Ascending aorta (tissue), 2 donors: ENCODE measurements at regions not wholly inside any gene's neighbourhood (a gene's known extent, or its start where the extent isn't known, plus 50 kb on each side); places are given as distances from the start of the nearest gene placed in this dataset.

Experiments
- DNase-seq, 2 donors: peaks; one replicate each; pipeline ENCODE4 v3.0.0-alpha.2; 2019; ENCODE audit warnings: low spot score in 2 of 2
- H3K27ac ChIP-seq, 2 donors: fragments of 200-600 bp; sonication (generic); one replicate each; pipeline ENCODE4 v1.5.1; 2016 to 2017; ENCODE audit warnings: mild to moderate bottlenecking in 1 of 2
- H3K27me3 ChIP-seq: fragments of 200-600 bp; sonication (generic); one replicate; pipeline ENCODE4 v1.5.1; 2017
- H3K36me3 ChIP-seq, 2 donors: fragments of 200-600 bp; sonication (generic); one replicate each; pipeline ENCODE4 v1.5.1; 2016
- H3K4me1 ChIP-seq, 2 donors: fragments of 200-600 bp; sonication (generic); one replicate each; pipeline ENCODE4 v1.5.1; 2016 to 2017; ENCODE audit warnings: mild to moderate bottlenecking in 1 of 2
- H3K4me3 ChIP-seq, 2 donors: fragments of 200-600 bp; sonication (generic); one replicate each; pipeline ENCODE4 v1.5.1; 2016 to 2017; ENCODE audit warnings: mild to moderate bottlenecking in 1 of 2
- H3K9me3 ChIP-seq, 2 donors: fragments of 200-600 bp; sonication (generic); one replicate each; pipeline ENCODE4 v1.5.1; 2016
- intact Hi-C: fragments of 100-400 bp; cut with DNase I; formaldehyde crosslinking; loops from one replicate; pipeline ENCODE4 v1.15.1; 2023
- TF ChIP-seq, protein P1 (sequence below), 3 experiments: fragments of 200-600 bp in 2 of 3; fragments of 450-650 bp in 1 of 3; sonication (generic) in 2 of 3; IDR thresholded peaks; one replicate each; pipeline ENCODE4 v1.5.1; 2016 to 2019; ENCODE audit warnings: antibody characterized with exemption in 3 of 3, mild to moderate bottlenecking in 1 of 3, moderate library complexity in 1 of 3

DNA sequence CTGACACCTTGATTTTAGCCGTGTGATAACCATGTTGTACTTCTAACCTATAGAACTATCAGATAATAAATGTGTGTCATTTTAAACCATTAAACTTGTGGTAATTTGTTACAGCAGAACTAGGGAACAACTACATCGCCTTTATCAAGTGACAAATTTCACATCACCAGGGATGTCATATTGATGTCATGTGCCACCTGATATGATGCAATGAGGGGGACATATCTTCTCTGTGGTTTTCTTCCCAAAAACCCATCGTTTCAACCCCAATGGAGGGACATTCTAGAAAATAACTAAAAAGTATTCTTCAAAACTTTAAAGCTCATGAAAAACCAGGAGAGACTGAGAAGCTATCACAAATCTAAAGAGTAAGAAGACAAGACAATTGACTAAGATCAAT is 212.2 kb downstream of the ETV1 start:
- intact Hi-C loops = no loop called here
- Histone ChIP-seq H3K27ac (no peak overlapping the region), H3K4me1 (no peaks in the 10 kb centered on the region), H3K36me3 (no peaks in the 10 kb centered on the region), H3K9me3 (no peaks in the 10 kb centered on the region), H3K27me3 (no peaks in the 10 kb centered on the region), H3K4me3 (no peak overlapping the region)
- TF ChIP-seq, protein P1, sequence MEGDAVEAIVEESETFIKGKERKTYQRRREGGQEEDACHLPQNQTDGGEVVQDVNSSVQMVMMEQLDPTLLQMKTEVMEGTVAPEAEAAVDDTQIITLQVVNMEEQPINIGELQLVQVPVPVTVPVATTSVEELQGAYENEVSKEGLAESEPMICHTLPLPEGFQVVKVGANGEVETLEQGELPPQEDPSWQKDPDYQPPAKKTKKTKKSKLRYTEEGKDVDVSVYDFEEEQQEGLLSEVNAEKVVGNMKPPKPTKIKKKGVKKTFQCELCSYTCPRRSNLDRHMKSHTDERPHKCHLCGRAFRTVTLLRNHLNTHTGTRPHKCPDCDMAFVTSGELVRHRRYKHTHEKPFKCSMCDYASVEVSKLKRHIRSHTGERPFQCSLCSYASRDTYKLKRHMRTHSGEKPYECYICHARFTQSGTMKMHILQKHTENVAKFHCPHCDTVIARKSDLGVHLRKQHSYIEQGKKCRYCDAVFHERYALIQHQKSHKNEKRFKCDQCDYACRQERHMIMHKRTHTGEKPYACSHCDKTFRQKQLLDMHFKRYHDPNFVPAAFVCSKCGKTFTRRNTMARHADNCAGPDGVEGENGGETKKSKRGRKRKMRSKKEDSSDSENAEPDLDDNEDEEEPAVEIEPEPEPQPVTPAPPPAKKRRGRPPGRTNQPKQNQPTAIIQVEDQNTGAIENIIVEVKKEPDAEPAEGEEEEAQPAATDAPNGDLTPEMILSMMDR (IDR thresholded peaks at IDR 0.05) = no peak
- DNase-seq = no peak

DNA sequence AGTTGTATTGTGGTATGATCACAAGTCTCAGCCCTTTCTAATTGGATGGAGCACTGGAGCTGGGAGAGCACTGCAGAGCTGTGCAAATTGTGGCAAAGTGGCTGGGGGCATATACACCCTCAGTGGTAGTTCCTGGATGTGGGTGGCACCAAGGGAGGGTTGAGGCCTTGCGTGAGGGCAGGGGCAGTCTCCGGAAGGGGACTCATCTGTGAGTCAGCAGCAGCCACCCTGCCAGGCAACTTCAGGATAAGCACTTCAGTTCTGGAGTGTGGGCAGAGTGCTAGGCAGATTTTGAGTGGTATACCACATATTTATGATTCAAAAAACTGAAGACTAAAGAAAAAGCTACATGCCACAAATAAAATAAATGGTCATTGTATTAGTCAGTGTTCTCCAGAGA is 210.5 kb downstream of the ETV1 start:
- no peak overlapping the region for H3K4me3 ChIP-seq
- H3K27me3 ChIP-seq = no peaks in the 10 kb centered on the region
- DNase-seq = no peak
- intact Hi-C loops = no loop called here
- TF ChIP-seq, protein P1 (IDR thresholded peaks at IDR 0.05) = no peak
- H3K9me3 ChIP-seq = no peaks in the 10 kb centered on the region
- no peaks in the 10 kb centered on the region for H3K36me3 ChIP-seq
- H3K27ac ChIP-seq = no peak overlapping the region
- no peaks in the 10 kb centered on the region for H3K4me1 ChIP-seq

DNA sequence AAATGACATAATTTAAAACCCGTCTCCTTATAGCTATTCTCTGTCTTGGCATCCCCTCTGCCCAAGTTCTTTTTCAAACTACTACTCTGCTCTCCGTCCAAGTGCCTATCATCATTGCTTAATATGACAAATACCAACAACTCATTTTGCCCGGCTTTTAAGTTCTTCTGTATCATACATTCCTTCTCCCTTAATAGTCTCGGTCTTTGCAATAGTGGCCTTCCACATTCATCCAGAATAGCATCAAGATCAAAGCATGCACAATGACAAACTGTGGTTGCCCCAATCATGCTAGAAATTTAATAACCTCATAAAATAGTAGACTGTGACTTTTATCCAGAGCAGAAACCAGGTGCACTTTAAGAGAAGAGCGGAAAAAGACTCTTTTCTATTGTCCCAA is 198.9 kb downstream of the ETV1 start:
- TF ChIP-seq, protein P1 (IDR thresholded peaks at IDR 0.05) = no peak
- no peak for DNase-seq
- intact Hi-C loops = no loop called here
- H3K27me3 ChIP-seq = no peaks in the 10 kb centered on the region
- no peaks in the 10 kb centered on the region for H3K4me1 ChIP-seq
- no peaks in the 10 kb centered on the region for H3K9me3 ChIP-seq
- no peaks in the 10 kb centered on the region for H3K36me3 ChIP-seq
- no peak overlapping the region for H3K27ac ChIP-seq
- H3K4me3 ChIP-seq = no peak overlapping the region

DNA sequence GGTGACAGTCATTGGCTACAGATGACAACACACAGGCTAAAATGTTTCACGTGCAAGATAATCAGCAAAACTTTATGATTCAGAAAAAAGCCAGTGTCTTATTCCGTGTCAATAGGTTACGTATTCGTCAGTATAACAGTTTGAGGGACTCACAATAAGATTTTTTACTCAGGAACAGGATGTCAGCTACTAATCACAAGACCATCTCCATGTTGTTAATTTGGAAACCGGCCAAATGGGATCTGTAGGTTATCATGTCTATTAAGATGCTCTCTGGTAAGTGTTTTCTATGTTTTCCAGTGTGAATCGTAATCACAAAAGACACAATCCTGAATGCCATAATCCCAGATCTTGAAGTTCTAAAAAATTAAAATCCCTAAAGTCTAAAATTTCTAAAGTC is 197.3 kb downstream of the ETV1 start:
- TF ChIP-seq, protein P1 (IDR thresholded peaks at IDR 0.05) = no peak
- H3K36me3 ChIP-seq = no peaks in the 10 kb centered on the region
- no peak overlapping the region for H3K4me3 ChIP-seq
- no peak for DNase-seq
- intact Hi-C loops = no loop called here
- H3K27me3 ChIP-seq = no peaks in the 10 kb centered on the region
- no peaks in the 10 kb centered on the region for H3K4me1 ChIP-seq
- H3K27ac ChIP-seq = no peak overlapping the region
- no peaks in the 10 kb centered on the region for H3K9me3 ChIP-seq

DNA sequence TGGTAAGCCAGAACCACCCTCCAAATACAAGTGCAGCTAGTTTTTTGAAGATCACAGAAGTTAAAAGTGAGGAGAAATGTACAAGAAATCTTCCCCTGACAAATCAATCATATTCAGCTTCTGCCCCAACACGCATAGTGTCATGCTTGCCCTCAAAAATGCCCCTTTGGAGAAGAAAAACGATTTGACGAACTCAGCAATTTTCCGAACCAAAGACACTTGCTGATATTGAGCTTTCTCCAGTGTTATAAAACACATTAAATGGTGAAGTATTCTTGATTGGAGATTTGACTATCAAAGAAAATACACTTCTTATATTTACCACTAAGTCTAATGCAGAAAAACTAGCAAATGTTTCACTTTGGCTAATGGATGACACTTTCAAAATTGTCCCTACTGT is 195.5 kb downstream of the ETV1 start:
- intact Hi-C loops = no loop called here
- Histone ChIP-seq H3K27me3 (no peaks in the 10 kb centered on the region), H3K4me1 (no peaks in the 10 kb centered on the region), H3K36me3 (no peaks in the 10 kb centered on the region), H3K27ac (no peak overlapping the region), H3K4me3 (no peak overlapping the region), H3K9me3 (no peaks in the 10 kb centered on the region)
- TF ChIP-seq, protein P1 (IDR thresholded peaks at IDR 0.05) = no peak
- DNase-seq = no peak

DNA sequence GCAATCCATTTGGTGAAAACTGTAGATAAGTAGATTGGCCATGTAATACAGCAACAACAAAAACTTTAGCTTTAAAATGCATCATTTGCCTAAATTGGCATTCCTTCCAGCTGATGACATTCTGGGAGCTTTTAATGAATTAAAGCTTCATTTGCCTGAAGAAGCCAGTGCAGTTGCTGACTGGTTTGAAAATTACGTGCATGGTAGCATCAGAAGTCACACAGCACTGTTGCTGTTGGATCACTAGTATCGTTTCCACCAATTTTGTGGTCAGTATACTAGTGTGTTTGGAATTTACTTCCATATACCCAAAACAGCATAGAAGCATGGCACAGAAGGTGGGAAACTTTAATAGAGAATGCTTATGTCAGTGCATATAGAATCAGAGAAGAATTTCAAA is 194.9 kb downstream of the ETV1 start:
- H3K4me3 ChIP-seq = no peak overlapping the region
- no peaks in the 10 kb centered on the region for H3K27me3 ChIP-seq
- H3K36me3 ChIP-seq = no peaks in the 10 kb centered on the region
- no peak for DNase-seq
- no peak overlapping the region for H3K27ac ChIP-seq
- H3K9me3 ChIP-seq = no peaks in the 10 kb centered on the region
- TF ChIP-seq, protein P1 (IDR thresholded peaks at IDR 0.05) = no peak
- no peaks in the 10 kb centered on the region for H3K4me1 ChIP-seq
- intact Hi-C loops = no loop called here
